Dendritic cell treated with granulocyte-macrophage colony-stimulating factor and Interleukin-4, amounts not matched to agents 40 ng/mL and 50 ng/mL, for 4 days (primary cell): ENCODE measurements at regions not wholly inside any gene's neighbourhood (a gene's known extent, or its start where the extent isn't known, plus 50 kb on each side); places are given as distances from the start of the nearest gene placed in this dataset.

ENCODE experiments used
- H3K27ac Mint-ChIP-seq: one replicate; pipeline ENCODE4 v1.8.0; 2022; ENCODE audit warnings: mild to moderate bottlenecking, mixed read lengths
- H3K27me3 Mint-ChIP-seq: one replicate; pipeline ENCODE4 v1.8.0; 2022; ENCODE audit warnings: mild to moderate bottlenecking, mixed read lengths
- H3K36me3 Mint-ChIP-seq: one replicate; pipeline ENCODE4 v1.8.0; 2022; ENCODE audit warnings: low read depth, mixed read lengths
- H3K4me1 Mint-ChIP-seq: one replicate; pipeline ENCODE4 v1.8.0; 2022; ENCODE audit warnings: low read depth, mixed read lengths
- H3K4me3 Mint-ChIP-seq: one replicate; pipeline ENCODE4 v1.8.0; 2022; ENCODE audit warnings: mild to moderate bottlenecking, moderate library complexity, mixed read lengths
- H3K9me3 Mint-ChIP-seq: one replicate; pipeline ENCODE4 v1.8.0; 2022; ENCODE audit warnings: mixed read lengths
- intact Hi-C: fragments of 100-400 bp; cut with micrococcal nuclease; formaldehyde crosslinking; loops from one replicate; pipeline ENCODE4 v1.15.0; 2022

DNA sequence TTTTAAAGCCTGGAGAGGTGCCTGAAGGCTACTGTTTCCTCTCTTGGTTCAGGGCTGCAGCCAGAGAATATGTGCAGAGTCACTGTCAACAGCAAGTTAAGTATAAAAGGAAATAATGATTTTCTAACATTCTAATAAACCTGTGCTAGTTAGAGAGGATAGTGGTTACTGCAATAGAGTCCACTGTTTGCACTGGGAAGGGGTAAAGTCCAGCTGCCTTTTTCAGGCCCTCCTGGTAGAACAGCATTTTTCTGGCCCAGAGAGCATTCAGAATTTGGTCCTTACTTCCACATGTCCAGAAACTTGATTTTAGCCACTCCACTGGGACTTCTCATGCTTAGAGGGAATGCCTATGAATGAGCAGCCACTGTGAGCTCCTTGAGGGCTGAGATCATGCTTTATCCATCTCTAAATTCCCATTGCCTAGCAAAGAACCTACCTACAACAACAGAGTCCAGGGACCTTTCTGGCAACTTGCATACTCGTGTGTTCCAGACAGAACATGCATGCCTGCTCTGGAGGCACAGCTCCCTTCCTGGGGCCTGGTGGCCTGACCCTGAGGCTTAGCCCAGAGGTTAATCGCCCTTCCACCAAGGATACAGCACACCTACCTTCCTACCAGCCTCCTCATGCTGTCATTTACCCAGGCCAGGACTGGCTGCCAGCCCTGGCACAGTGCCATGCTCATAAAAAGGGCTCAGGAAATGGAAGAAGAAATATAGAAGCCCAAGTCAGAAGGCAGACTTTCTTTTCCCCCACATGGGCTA, 50.3 kb upstream of the ATP13A3 start:
- no peaks in the 10 kb centered on the region for H3K27me3 Mint-ChIP-seq
- intact Hi-C loops, result no loop called here
- peaks cover 6% of the 10 kb centered on the region for H3K36me3 Mint-ChIP-seq

More for the DNA sequence above, 50.3 kb upstream of the ATP13A3 start:
- Mint-ChIP-seq H3K4me3 (no peak overlapping the region), H3K27ac (no peak overlapping the region), H3K9me3 (peaks cover 16% of the 10 kb centered on the region), H3K4me1 (peaks cover 51% of the 10 kb centered on the region)
